ENCODE measurements at regions not wholly inside any gene's neighbourhood (a gene's known extent, or its start where the extent isn't known, plus 50 kb on each side); places are given as distances from the start of the nearest gene placed in this dataset.

DNA sequence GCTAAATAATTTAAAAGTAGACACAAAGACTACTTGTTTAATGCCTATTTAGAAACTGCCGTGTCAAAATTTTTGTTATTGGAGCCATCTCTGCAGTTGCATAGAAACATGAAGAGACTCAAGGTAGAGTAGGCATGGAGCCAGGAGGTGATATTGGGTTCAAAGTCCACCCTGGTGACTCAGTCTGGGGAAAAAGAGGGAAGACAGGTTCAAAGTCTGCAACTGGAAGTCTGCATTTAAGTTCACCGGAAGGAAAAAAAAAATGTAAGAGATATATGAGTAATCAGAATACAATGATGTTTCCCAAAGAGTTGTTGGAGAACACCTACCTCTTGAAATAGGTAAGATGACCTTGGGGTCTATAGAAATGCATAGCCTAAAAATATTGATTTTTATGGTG is 67.4 kb upstream of the QRFPR start:
- H3K4me1 ChIP-seq: no peaks in the 10 kb centered on the region
- 93 to 100% methylated on average over 2 of the region's 2 CpGs for WGBS, 2 donors
- H3K27ac ChIP-seq: no peak overlapping the region
- H3K36me3 ChIP-seq (ENCODE audit: low read depth, missing control alignments): no peaks in the 10 kb centered on the region
- no peak overlapping the region for H3K4me3 ChIP-seq
- no peak for DNase-seq
- H3K9me3 ChIP-seq: no peaks in the 10 kb centered on the region
- intact Hi-C loops (cut with DNase I; ENCODE audit: low total_unique reads): no loop called here
- TF ChIP-seq, protein P1, sequence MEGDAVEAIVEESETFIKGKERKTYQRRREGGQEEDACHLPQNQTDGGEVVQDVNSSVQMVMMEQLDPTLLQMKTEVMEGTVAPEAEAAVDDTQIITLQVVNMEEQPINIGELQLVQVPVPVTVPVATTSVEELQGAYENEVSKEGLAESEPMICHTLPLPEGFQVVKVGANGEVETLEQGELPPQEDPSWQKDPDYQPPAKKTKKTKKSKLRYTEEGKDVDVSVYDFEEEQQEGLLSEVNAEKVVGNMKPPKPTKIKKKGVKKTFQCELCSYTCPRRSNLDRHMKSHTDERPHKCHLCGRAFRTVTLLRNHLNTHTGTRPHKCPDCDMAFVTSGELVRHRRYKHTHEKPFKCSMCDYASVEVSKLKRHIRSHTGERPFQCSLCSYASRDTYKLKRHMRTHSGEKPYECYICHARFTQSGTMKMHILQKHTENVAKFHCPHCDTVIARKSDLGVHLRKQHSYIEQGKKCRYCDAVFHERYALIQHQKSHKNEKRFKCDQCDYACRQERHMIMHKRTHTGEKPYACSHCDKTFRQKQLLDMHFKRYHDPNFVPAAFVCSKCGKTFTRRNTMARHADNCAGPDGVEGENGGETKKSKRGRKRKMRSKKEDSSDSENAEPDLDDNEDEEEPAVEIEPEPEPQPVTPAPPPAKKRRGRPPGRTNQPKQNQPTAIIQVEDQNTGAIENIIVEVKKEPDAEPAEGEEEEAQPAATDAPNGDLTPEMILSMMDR (IDR thresholded peaks at IDR 0.05): no peak
- no peak for TF ChIP-seq POLR2A (IDR thresholded peaks at IDR 0.05)
- no peaks in the 10 kb centered on the region for H3K27me3 ChIP-seq

DNA sequence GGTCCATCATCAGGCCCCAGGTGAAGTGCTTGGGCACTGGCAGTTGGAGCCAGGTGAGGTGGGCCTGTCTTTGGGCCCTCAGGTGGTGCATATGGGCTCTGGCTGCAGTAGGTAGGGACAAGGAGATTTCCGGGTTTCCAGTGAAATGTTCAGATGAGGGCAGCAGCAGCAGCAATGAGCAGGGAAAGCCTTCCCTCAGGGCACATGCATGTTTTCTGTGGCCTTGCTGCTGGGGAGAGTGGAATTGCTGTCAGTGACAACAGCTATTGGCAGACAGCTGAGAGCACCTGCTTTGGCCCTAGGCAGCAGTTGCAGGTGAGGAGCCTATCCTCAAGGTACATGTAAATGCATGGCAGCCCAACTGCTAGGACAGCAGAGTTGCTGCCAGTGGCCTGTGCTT is 58.9 kb upstream of the QRFPR start:
- no peak for TF ChIP-seq POLR2A (IDR thresholded peaks at IDR 0.05)
- TF ChIP-seq, protein P1 (IDR thresholded peaks at IDR 0.05): no peak
- no peaks in the 10 kb centered on the region for H3K27me3 ChIP-seq
- H3K4me1 ChIP-seq: no peaks in the 10 kb centered on the region
- intact Hi-C loops (cut with DNase I; ENCODE audit: low total_unique reads): no loop called here
- no peaks in the 10 kb centered on the region for H3K9me3 ChIP-seq
- 100% methylated on average over 1 of the region's 1 CpG for WGBS, 2 donors
- H3K27ac ChIP-seq: no peak overlapping the region
- no peaks in the 10 kb centered on the region for H3K36me3 ChIP-seq (ENCODE audit: low read depth, missing control alignments)
- DNase-seq: no peak
- no peak overlapping the region for H3K4me3 ChIP-seq

Measured in testis (tissue), 2 donors.